GM04503 (cell line): ENCODE measurements at regions not wholly inside any gene's neighbourhood (a gene's known extent, or its start where the extent isn't known, plus 50 kb on each side); places are given as distances from the start of the nearest gene placed in this dataset.
"Not testable (repeated sequence)": the region's sequence is repeated elsewhere in the genome, so short reads cannot be mapped to it uniquely, and the experiment has no call there.

Experiments used
- DNase-seq: peaks from one replicate; pipeline ENCODE4 v3.0.0-alpha.2; 2012; ENCODE audit warnings: low read depth

DNA sequence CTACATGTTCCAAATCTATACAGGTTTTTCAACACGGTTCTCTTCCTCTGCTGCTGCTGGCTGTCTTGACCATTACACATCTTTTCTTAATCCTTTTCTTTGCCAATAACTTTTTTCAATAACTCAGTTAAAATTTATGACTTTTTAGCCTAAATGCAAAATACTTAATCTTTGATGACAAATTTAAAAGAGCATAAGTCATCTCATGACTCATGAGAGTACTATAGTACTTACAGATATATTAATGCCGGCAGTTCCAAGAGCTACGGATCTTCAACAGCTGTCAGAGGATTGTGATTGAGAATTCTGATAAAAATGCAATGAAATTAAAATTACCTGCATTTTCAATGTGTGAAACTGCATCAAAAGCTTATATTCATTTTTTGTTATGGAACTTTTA lies 105.5 kb downstream of the KPNA2 start:
- no peak for DNase-seq

DNA sequence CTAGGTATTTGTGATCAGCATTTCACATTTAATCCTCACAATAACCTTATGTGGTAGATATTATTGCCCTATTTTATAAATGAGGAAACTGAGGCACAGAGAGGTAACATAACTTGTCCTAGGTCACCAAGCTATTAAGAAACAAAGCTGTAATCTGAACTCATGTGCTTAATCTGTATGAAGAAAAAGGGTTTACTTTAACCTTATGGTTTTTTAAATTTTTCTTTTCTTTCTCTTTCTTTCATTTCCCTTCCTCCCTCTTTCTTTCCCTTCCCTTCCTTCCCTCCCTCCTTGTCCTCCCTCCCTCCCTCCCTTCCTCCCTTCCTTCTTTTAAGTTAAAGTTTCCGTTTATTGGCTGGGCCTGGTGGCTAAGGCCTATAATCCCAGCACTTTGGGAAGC lies 105.2 kb upstream of the AMZ2 start:
- no peak for DNase-seq

DNA sequence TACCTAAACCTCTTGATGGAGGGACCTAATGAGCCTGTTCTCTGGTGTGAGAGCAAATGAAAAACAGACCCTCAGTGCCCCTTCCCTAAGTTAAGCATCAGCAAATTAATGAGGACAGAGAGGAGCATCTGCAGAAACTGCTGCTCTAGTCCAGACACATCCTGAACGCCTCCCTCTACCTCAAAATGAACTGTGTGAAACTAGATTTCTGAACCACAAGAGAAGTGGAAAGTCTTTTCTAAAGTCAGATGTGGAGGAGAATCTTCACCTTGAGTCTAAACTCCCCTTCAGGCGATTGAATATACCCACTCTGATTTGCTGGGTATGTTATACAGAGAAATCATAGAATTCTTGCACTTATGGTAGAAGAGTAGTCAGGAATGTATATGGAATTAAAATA lies 104.4 kb upstream of the AMZ2 start:
- DNase-seq: no peak

DNA sequence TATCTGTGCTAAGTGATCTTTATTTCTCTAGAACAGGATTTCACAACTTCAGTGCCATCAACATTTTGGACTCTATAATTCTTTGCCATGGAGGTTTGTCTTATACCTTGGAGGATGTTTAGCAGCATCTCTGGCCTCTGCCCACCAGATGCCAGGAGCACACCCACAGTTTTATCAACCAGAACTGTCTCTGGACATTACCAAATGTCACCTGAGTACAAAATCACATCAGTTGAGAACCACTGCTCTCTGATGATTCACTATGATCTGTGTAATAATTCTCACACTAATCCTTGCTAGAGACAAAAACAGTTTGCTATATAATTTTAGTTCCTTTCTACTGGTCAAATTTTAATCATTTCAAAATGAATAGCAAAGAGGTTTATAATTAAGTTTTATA lies 102.8 kb upstream of the AMZ2 start:
- no peak for DNase-seq

DNA sequence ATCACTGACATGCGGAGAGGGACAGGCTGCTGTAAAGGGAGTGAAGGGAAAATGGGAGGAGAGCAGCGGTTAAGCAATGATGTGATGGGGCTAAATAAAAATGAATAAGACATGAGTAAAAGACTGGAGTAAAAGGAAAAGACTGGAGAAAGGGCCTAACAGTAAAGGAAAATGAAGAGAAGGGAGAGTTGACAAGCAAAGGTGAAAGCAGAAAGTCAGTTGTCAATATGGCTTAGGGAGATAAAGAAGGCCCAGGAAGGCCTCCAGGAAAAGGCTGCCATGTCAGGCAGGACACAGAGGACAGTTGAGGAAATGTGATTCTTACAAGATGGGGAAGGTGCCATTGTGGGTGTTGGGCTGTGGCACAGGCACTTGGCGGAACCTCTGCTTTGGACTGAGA lies 98.9 kb upstream of the AMZ2 start:
- no peak for DNase-seq

DNA sequence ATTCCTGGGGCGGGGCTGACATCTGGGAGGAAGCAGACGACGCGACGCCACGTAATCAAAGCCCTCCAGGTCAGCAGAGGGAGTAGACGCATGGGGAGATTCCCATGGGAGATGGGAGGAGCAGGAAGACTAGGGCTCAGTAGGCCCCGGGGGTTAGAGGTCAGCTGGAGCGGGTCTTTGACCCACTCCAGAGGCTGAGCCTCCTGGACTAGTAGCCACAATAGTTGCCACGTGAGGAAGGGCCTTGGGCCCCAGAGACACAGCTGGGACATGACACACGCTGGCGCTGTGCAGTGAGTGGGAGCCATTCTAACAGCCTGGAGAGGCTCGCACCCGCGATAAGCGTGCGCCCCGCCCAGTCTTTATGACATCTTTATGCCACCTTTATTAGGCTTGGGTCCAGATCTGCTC lies 95.7 kb upstream of the AMZ2 start:
- no peak for DNase-seq

DNA sequence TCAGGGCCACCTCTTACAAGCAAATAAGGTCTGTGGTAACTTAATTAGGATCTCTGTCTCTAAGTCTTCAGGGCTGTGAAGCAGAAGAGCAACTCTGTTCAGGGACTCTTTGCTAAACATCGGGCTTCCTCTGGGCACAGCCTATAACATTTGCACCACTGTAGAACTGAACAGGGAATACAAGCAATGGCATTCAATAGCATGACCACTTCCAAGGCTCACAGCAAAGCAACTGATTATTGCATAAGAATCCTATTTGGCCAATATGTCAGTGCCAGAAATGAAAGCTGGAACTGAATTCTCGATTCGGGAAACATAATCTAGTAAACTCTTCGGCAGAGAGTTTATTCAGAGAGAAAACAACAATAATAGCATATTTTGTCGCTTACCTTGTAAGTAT lies 92.2 kb upstream of the AMZ2 start:
- DNase-seq: no peak

DNA sequence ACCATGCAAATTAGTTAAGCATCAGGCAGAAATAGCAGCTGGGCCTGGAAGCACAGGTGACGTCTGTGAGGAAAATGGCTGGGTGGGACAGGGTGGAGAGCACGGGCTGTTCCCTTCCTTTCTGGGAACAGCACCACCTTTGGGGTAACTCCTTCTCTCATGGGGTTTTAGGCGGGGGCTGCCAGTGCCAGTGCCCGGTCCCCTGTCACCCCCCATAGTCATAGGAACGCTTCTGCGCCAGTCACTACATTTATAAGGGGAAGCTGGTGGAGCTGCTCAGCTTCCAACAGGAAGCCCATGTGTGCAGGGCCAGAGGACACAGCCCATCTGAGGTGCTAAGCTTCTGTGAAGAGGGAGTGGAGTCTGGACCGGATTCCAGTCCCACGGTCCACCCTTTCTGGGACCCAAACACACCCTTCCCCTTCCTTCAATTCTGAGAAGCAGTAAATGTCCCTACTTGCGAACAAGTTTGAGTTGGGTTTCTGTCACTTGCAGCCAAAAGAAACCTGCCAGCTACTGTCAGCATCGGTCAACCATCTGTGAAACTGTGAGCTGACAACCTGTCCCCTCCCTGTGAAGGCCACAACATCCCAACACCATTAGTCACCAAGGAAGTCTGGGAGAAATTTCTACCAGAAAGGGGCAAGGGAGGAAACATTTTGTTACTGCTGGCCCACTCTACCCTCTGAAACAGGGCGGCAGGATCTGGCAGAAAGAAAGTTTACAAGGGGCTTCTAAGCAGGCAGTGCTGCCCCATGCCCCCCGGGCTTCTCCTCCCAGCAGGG lies 86.0 kb upstream of the AMZ2 start:
- no peak for DNase-seq

DNA sequence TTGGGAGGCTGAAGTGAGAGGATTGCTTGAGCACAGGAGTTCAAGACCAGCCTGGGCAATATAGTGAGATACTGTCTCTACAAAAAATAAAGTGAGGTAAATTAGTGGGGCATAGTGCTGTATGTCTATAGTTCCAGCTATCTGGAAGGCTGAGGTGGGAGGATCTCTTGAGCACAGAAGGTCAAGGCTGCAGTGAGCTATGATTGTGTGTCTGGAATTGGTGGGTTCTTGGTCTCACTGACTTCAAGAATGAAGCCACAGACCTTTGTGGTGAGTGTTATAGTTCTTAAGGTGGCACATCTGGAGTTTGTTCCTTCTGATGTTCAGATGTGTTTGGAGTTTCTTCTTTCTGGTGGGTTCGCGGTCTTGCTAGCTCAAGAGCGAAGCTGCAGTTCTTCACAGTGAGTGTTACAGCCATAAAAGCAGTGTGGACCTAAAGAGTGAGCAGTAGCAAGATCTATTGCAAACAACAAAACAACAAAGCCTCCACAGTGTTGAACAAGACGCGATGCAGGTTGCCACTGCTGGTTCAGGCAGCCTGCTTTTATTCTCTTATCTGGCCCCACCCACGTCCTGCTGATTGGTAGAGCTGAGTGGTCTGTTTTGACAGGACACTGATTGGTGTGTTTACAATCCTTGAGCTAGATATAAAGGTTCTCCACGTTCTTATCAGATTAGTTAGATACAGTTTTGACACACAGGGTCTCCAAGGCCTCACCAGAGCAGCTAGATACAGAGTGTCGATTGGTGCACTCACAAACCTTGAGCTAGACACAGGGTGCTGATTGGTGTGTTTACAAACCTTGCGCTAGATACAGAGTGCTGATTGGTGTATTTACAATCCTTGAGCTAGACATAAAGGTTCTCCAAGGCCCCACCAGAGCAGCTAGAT lies 79.3 kb upstream of the AMZ2 start:
- DNase-seq: not testable (repeated sequence)

DNA sequence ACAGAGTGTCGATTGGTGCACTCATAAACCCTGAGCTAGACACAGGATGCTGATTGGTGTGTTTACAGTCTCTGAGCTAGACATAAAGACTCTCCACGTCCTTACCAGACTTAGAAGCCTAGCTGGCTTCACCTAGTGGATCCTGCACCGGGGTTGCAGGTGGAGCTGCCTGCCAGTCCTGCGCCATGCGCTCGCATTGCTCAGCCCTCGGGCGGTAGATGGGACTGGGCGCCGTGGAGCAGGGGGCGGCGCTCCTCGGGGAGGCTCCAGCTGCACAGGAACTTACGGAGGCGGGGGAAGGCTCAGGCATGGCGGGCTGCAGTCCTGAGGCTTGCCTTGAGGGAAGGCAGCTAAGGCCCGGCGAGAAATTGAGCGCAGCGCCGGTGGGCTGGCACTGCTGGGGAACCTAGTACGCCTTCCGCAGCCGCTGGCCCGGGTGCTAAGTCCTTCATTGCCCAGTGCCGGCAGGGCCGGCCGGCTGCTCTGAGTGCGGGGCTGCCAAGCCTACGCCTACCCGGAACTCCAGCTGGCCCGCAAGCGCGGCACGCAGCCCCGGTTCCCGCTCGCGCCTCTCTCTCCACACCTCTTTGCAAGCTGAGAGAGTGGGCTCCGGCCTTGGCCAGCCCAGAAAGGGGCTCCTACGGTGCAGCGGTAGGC lies 78.5 kb upstream of the AMZ2 start:
- DNase-seq: not testable (repeated sequence)

DNA sequence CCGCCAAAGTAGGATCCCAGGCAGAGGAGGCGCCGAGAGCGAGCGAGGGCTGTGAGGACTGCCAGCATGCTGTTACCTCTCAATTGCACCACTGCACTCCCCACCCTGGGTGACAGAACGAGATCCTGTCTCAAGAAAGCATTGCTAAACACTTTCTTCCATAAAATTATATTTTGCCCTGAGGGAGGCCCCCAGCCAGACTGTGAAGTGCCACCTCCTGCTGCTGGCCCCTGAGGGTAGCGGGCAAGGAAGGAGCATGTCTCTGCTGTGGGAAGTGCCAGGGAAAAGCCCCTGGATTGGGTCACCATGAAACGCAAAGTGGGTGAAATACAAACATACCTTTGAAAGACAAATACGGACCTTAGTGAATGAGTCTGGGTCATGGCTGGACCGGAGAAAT lies 78.0 kb upstream of the AMZ2 start:
- DNase-seq: no peak

DNA sequence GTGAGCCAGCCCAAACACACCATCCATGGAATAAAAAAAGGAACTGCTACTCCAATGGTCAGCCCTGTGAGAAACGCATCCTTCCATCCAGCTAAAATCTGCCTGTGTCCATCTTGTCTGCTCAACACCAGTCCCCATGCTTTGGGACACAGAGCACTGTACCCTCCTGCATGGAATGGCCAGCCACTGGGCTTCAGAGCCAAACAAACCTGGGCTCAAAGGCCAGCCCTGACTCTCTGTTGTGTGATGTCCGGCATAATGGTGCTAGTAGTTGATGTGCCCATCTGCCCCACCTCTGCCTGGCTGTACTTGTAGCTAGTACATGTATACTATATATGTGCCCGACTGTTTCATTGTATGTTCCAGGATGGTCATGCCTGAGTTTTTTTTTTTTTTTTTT lies 77.6 kb upstream of the AMZ2 start:
- DNase-seq: no peak

DNA sequence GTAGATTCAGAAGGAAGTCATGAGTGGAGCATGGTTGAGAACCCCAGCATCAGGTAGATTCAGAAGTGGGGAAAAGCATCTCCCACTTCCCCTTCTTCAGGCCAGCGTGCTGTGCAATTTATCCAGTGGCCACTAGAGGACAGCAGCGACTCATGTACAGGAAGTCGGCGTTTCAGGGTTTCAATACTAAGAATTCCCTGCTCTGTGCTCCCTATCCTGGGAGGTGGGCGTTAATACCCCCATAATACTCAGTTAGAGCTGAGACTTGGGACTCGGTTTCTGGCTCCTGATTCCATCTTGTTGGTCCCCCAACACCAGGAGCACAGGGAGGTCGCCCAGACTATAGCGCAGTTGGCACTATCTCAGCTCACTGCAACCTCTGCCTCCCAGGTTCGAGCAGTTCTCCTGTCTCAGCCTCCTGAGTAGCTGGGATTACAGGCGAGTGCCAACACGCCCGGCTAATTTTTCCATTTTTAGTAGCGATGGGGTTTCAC lies 75.3 kb upstream of the AMZ2 start:
- DNase-seq: no peak

DNA sequence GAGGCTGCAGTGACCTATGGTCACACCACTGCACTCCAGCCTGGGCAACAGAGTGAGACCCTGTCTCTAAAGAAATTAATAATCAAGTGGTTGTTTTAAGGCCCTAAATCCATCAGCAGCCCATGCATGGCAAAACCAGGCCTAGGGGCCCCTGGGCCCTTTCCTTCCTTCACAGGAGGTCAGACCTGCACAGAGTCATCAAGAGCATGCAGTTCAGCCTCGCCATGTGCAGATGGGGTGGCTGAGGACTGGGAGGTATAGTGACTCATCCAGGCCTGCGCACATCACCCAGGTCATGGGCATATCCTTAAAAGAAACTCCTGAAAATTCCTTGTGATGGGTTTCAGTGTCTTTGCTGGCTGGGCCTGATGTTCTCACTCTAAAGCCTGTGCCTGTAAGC lies 72.4 kb upstream of the AMZ2 start:
- DNase-seq: no peak

DNA sequence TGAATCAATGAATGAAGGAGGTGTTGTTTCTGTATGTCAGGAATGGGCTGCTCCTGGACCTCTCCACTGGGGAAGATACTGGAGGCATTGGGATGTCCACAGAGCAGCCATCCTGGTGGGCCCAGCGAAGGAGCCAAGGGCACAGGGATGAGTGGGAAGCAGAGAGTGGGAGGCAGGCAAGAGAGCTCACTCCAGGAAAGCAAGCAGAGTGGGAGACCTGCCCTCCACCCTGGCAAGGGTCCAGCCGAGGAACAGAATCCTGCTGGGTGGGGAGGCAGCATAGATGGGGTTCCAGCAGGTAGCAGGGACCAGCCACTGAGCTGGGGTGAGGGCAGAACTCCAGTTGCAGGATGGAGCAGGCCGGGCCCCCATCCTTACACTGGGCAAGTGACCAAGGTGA lies 71.9 kb upstream of the AMZ2 start:
- DNase-seq: no peak

DNA sequence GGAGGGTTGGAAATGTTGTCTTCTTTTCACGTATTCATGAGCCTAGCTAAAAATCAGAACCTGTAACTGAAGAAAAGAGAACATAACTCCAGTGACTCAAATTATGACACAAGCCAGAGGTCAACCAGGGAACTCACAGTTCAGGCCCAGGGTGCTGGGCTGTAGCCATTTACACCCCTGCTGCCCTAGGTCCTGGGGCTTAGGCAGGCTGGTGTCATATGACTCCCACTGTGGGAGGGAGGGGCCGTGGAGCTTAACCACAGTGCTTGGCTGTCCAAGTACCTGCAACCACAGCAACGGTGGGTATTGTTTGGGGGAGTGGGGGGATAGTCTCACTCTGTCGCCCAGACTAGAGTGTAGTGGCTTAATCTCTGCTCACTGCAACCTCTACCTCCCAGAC lies 71.1 kb upstream of the AMZ2 start:
- no peak for DNase-seq

DNA sequence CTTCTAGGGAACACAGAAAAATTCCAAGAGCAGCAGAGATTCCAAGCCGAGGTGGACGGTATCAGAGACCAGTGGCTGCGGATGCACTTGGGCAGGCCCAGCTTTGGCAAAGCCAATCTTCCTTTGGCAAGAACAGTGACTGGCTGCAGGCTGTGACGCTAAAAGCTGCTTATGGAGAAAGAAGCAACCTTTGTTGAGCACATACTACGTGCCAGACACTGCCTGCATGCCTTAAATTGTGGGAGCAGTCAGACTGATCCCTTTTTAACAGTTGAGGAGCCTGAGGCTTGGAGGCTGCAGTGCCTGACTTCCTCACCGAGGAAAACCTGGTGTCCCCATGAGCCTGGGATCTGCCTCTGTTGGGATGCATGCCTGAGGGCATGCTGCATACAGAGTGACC lies 69.0 kb upstream of the AMZ2 start:
- no peak for DNase-seq

DNA sequence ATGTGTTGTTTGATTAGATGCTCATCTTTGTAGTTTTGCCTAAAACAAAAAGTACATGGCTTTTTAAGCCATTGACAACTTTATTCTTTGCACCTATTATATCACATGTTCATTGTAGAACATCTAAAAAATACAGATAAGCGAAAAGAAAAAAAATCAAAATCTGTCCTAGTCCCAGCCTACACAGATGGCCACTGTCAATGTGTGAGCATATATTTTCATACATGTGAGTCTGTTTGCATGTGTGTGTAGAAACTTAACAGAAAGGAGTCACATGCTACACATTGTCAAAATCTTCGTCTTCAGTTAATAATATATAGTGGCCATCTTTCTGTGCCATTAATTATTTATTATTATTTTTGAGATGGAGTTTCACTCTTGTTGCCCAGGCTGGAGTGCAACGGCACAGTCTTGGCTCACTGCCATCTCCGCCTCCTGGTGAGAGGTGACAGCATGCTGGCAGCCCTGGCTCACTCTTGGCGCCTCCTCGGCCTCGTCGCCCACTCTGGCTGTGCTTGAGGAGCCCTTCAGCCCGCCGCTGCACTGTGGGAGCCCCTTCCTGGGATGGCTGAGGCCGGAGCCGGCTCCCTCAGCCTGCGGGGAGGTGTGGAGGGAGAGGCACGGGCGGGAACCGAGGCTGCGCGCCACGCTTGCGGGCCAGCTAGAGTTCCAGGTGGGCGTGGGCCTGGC lies 68.5 kb upstream of the AMZ2 start:
- DNase-seq: no peak

DNA sequence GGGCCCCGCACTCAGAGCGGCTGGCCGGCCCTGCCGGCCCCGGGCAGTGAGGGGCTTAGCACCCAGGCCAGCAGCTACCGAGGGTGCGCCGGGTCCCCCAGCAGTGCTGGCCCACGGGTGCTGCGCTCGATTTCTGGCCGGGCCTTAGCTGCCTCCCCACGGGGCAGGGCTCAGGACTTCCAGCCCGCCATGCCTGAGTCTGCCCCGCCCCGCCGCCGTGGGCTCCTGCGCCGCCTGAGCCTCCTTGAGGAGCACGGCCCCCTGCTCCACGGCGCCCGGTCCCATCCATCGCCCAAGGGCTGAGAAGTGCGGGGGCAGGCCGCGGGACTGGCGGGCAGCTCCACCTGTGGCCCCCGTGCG lies 67.9 kb upstream of the AMZ2 start:
- DNase-seq: no peak

DNA sequence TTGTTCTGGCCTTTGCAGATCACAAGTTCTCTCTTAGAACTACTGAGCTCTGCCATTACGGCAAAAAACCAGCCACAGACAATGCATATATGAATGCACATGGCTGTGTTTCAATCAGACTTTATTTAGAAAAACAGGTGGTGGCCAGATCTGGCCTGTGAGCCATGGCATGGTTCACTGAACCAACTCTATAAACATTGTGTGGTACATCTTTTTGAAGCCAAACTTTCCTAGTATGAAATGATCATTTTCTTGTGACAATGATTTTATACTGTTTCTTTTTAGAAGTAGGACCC lies 65.9 kb upstream of the AMZ2 start:
- DNase-seq: no peak

DNA sequence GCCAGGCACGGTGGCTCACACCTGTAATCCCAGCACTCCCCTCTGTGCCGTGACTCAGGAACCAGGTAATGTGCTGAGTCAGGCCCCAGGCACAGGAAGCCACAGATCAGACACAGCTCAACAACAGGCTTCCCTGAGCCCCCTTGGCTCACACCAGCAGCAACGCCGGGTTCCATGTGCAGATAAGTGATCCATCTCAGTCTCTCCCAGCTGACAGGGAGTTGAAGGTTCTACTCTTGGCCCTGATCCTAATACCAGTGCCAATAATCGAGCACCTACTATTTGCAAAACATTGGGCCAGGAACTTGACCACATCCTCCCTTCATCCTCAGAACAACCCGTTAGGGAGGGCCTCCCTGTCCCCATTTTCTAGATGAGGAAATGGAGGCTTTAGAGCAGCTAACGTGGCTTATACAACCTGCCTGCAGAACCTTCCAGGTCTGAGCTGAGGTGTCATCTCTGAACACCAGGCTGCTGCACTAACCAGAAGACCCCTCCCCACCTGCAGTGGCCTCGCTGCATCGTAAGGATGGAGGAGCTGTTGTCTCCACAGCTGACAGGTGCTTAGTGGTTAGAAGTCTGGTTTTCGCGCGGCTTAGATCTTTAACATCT lies 64.8 kb upstream of the AMZ2 start:
- DNase-seq: no peak

DNA sequence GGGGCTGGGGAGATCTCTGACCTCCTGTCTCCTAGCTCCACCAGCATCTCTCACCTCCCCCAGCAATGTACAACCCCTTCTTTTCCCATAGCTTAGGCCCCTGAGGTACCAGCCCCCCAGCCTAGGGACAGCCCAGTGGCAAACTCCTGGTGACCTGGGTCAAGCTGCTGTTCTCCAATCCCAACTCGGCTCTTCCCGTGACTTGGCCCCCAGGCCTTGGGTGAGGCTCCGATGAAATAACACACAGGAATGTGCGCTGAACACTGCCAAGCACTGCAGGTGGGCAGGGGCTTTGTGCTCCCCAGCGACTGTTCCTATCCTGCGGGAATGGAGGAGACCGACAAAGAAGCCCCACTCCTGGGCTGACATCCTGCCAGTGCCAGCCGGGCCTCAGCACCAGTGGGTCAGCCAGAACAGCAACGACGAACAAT lies 63.7 kb upstream of the AMZ2 start:
- DNase-seq: no peak
